ENCODE measurements at regions not wholly inside any gene's neighbourhood (a gene's known extent, or its start where the extent isn't known, plus 50 kb on each side); places are given as distances from the start of the nearest gene placed in this dataset.
"Not testable (repeated sequence)": the region's sequence is repeated elsewhere in the genome, so short reads cannot be mapped to it uniquely, and the experiment has no call there.

DNA sequence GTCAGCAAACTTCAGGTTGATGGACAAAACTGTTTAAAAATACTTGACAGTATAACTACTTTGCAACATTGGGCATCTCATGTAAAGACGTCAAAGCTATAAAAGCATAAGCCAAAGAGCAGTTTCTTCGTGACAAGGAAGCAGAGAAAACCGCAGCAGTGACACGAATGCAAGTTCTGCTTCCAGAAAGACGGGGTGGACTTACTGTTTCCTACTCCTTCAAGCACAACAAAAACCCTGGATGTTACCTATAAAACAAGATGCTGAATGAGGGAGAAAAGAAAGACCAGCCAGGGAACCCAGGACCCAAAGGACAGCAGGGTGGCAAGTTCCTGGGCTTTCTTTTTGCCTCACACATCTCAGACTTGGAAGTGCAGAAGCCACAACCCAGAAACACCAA, 98.0 kb downstream of the DLL1 start:
- H3K4me1 Mint-ChIP-seq = no peaks in the 10 kb centered on the region
- no peak for ATAC-seq
- H3K36me3 Mint-ChIP-seq = peaks cover 24% of the 10 kb centered on the region
- H3K27ac Mint-ChIP-seq = no peak overlapping the region
- DNase-seq (ENCODE audit: low spot score) = no peak
- H3K4me3 Mint-ChIP-seq = no peak overlapping the region
- ChIA-PET POLR2A (no interaction called here), CTCF (no interaction called here)
- H3K9me3 Mint-ChIP-seq = peaks cover 37% of the 10 kb centered on the region
- peaks cover 3% of the 10 kb centered on the region; the same call in 1 of the 2 replicates for H3K27me3 Mint-ChIP-seq (ENCODE audit: low read depth)
- TF ChIP-seq ZNF425 (CRISPR knock-in tag; conservative IDR thresholded peaks at IDR 0.05) (no peak), ZBTB43 (CRISPR knock-in tag; IDR thresholded peaks at IDR 0.05) (no peak), JUN (CRISPR knock-in tag; IDR thresholded peaks at IDR 0.05) (no peak), PREB (CRISPR knock-in tag; IDR thresholded peaks at IDR 0.05; ENCODE audit: borderline replicate concordance) (no peak)

DNA sequence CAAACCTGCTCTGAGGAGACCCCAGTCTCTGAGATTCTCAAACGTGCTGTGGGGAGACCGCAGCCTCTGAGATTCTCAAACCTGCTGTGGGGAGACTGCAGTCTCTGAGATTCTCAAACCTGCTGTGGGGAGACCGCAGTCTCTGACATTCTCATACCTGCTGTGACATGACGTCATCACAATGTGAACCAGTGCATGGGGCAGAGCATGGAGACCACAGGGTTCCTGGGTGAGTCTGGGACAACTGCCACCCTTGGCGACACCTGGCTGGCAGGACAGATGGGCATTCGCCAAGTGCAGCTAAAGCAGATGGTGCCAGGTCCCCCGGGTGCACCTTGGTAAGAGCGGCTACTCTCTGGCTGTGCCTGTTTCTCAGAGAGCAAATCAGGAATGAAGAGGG, 98.8 kb downstream of the DLL1 start:
- DNase-seq (ENCODE audit: low spot score); H3K27me3 Mint-ChIP-seq (ENCODE audit: low read depth); H3K27ac Mint-ChIP-seq; H3K4me1 Mint-ChIP-seq; H3K4me3 Mint-ChIP-seq; ATAC-seq; POLR2A ChIA-PET; CTCF ChIA-PET: not testable (repeated sequence)
- H3K9me3 Mint-ChIP-seq = peaks cover 34% of the 10 kb centered on the region
- H3K36me3 Mint-ChIP-seq = peaks cover 24% of the 10 kb centered on the region

GRCh38 chr6:170190046-170190445, 100.8 kb downstream of the DLL1 start:
- CTCF ChIA-PET = interaction anchor here (0.6 kb wide), 1 partner anchor 343 kb away, joined by 3 read pairs; no protein-coding TSS in a partner anchor
- POLR2A ChIA-PET = no interaction called here
- no peaks in the 10 kb centered on the region for H3K4me1 Mint-ChIP-seq
- peaks cover 13% of the 10 kb centered on the region for H3K36me3 Mint-ChIP-seq
- TF ChIP-seq, protein P1, sequence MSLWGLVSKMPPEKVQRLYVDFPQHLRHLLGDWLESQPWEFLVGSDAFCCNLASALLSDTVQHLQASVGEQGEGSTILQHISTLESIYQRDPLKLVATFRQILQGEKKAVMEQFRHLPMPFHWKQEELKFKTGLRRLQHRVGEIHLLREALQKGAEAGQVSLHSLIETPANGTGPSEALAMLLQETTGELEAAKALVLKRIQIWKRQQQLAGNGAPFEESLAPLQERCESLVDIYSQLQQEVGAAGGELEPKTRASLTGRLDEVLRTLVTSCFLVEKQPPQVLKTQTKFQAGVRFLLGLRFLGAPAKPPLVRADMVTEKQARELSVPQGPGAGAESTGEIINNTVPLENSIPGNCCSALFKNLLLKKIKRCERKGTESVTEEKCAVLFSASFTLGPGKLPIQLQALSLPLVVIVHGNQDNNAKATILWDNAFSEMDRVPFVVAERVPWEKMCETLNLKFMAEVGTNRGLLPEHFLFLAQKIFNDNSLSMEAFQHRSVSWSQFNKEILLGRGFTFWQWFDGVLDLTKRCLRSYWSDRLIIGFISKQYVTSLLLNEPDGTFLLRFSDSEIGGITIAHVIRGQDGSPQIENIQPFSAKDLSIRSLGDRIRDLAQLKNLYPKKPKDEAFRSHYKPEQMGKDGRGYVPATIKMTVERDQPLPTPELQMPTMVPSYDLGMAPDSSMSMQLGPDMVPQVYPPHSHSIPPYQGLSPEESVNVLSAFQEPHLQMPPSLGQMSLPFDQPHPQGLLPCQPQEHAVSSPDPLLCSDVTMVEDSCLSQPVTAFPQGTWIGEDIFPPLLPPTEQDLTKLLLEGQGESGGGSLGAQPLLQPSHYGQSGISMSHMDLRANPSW (CRISPR knock-in tag; conservative IDR thresholded peaks at IDR 0.05; ENCODE audit: low read depth) = no peak
- no peak for TF ChIP-seq PREB (CRISPR knock-in tag; IDR thresholded peaks at IDR 0.05; ENCODE audit: borderline replicate concordance)
- TF ChIP-seq, protein P2, sequence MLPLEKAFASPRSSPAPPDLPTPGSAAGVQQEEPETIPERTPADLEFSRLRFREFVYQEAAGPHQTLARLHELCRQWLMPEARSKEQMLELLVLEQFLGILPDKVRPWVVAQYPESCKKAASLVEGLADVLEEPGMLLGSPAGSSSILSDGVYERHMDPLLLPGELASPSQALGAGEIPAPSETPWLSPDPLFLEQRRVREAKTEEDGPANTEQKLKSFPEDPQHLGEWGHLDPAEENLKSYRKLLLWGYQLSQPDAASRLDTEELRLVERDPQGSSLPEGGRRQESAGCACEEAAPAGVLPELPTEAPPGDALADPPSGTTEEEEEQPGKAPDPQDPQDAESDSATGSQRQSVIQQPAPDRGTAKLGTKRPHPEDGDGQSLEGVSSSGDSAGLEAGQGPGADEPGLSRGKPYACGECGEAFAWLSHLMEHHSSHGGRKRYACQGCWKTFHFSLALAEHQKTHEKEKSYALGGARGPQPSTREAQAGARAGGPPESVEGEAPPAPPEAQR (CRISPR knock-in tag; IDR thresholded peaks at IDR 0.05) = no peak
- no peak for TF ChIP-seq HMGA2 (CRISPR knock-in tag; IDR thresholded peaks at IDR 0.05)
- TF ChIP-seq NR3C1 (CRISPR knock-in tag; conservative IDR thresholded peaks at IDR 0.05; ENCODE audit: low read depth) = no peak
- no peak for TF ChIP-seq MYBL2 (CRISPR knock-in tag; IDR thresholded peaks at IDR 0.05)
- TF ChIP-seq, protein P3, sequence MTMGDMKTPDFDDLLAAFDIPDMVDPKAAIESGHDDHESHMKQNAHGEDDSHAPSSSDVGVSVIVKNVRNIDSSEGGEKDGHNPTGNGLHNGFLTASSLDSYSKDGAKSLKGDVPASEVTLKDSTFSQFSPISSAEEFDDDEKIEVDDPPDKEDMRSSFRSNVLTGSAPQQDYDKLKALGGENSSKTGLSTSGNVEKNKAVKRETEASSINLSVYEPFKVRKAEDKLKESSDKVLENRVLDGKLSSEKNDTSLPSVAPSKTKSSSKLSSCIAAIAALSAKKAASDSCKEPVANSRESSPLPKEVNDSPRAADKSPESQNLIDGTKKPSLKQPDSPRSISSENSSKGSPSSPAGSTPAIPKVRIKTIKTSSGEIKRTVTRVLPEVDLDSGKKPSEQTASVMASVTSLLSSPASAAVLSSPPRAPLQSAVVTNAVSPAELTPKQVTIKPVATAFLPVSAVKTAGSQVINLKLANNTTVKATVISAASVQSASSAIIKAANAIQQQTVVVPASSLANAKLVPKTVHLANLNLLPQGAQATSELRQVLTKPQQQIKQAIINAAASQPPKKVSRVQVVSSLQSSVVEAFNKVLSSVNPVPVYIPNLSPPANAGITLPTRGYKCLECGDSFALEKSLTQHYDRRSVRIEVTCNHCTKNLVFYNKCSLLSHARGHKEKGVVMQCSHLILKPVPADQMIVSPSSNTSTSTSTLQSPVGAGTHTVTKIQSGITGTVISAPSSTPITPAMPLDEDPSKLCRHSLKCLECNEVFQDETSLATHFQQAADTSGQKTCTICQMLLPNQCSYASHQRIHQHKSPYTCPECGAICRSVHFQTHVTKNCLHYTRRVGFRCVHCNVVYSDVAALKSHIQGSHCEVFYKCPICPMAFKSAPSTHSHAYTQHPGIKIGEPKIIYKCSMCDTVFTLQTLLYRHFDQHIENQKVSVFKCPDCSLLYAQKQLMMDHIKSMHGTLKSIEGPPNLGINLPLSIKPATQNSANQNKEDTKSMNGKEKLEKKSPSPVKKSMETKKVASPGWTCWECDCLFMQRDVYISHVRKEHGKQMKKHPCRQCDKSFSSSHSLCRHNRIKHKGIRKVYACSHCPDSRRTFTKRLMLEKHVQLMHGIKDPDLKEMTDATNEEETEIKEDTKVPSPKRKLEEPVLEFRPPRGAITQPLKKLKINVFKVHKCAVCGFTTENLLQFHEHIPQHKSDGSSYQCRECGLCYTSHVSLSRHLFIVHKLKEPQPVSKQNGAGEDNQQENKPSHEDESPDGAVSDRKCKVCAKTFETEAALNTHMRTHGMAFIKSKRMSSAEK (CRISPR knock-in tag; IDR thresholded peaks at IDR 0.05; ENCODE audit: borderline replicate concordance) = no peak
- no peaks in the 10 kb centered on the region for H3K27me3 Mint-ChIP-seq (ENCODE audit: low read depth)
- DNase-seq (ENCODE audit: low spot score) = no peak
- H3K4me3 Mint-ChIP-seq = no peak overlapping the region
- ATAC-seq = no peak
- H3K27ac Mint-ChIP-seq = no peak overlapping the region
- peaks cover 15% of the 10 kb centered on the region for H3K9me3 Mint-ChIP-seq

Measured in WTC11 (cell line).